ENCODE measurements at regions not wholly inside any gene's neighbourhood (a gene's known extent, or its start where the extent isn't known, plus 50 kb on each side); places are given as distances from the start of the nearest gene placed in this dataset.

DNA sequence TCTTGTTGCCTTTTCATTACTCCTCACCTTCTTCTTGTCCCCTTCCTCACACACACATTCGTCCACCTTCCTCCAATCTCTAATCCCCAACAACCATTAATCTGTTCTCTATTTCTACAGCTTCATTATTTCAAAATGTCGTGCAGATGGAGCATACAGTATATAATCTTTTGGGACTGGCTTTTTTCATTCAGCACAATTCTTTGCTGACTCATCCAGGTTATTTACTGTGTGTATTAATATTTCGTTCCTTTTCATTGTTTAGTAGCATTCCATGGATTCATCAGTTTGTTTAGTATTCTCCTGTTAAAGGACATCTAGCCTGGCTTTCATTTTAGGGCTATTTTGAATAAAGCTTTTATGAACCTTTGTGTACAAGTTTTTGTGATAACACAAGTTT is 159.3 kb downstream of the PTPN20 start:
- TF ChIP-seq POLR2A (IDR thresholded peaks at IDR 0.05) (no peak), CTCF (IDR thresholded peaks at IDR 0.05) (no peak)
